ENCODE measurements at regions not wholly inside any gene's neighbourhood (a gene's known extent, or its start where the extent isn't known, plus 50 kb on each side); places are given as distances from the start of the nearest gene placed in this dataset.

DNA sequence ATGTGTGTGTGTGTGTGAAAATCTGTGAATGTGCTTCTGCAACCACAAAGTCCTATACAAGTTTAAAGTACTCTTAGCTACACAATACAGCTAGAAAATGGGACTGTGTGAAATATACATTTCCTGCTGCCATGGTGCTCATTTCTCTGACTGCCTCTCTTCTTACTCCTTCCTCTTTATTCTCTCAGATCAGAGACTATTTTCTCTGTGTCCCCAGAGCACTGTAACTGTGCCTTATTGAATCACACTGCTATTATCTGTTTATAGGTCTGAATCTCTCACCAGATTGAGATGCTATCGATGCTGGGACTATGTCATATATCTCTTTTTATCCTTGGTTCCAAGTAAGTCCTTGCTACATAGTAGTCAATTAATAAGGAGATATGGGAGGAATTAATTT is 217.9 kb upstream of the SLCO3A1 start:
- no peak for TF ChIP-seq POLR2A (IDR thresholded peaks at IDR 0.05; ENCODE audit: low read length)
- TF ChIP-seq GATA1 (IDR thresholded peaks at IDR 0.05; ENCODE audit: low read depth, low read length) = no peak
